ENCODE measurements at regions not wholly inside any gene's neighbourhood (a gene's known extent, or its start where the extent isn't known, plus 50 kb on each side); places are given as distances from the start of the nearest gene placed in this dataset.

GRCh38 chr3:106533788-106534160 lies 665.0 kb upstream of the CBLB start:
- DNase-seq: no peak

- DNase-seq: no peak
Measured at GRCh38 chr3:106534206-106534605, 665.4 kb upstream of the CBLB start.

- DNase-seq: no peak
Measured at GRCh38 chr3:106540743-106541142, 671.9 kb upstream of the CBLB start.

- no peak for DNase-seq
Measured at GRCh38 chr3:106542101-106542769, 673.4 kb upstream of the CBLB start.

GRCh38 chr3:106552351-106553043 lies 683.7 kb upstream of the CBLB start:
- no peak for DNase-seq

GRCh38 chr3:106560451-106560966 lies 691.7 kb upstream of the CBLB start:
- no peak for DNase-seq

GRCh38 chr3:106566277-106566676 lies 697.5 kb upstream of the CBLB start:
- DNase-seq: no peak

GRCh38 chr3:106570426-106570825 lies 701.6 kb upstream of the CBLB start:
- DNase-seq: no peak

- DNase-seq: no peak
Measured at GRCh38 chr3:106573605-106574004, 704.8 kb upstream of the CBLB start.

- DNase-seq: no peak
Measured at GRCh38 chr3:106575029-106575428, 706.2 kb upstream of the CBLB start.

- no peak for DNase-seq
Measured at GRCh38 chr3:106577241-106577640, 708.4 kb upstream of the CBLB start.

- DNase-seq: no peak
Measured at GRCh38 chr3:106578911-106579310, 710.1 kb upstream of the CBLB start.

GRCh38 chr3:106582151-106582550 lies 713.3 kb upstream of the CBLB start:
- DNase-seq: no peak

GRCh38 chr3:106587551-106587950 lies 718.7 kb upstream of the CBLB start:
- DNase-seq: no peak

GRCh38 chr3:106588739-106589138 lies 719.9 kb upstream of the CBLB start:
- DNase-seq: no peak

- no peak for DNase-seq
Measured at GRCh38 chr3:106589311-106589942, 720.6 kb upstream of the CBLB start.

- DNase-seq: no peak
Measured at GRCh38 chr3:106590216-106590615, 721.4 kb upstream of the CBLB start.

- no peak for DNase-seq
Measured at GRCh38 chr3:106593381-106593780, 724.6 kb upstream of the CBLB start.

GRCh38 chr3:106609666-106610301 lies 741.0 kb upstream of the CBLB start:
- DNase-seq: peak; percentile 91

- DNase-seq: no peak
Measured at GRCh38 chr3:106610362-106610959, 741.6 kb upstream of the CBLB start.

- DNase-seq: no peak
Measured at GRCh38 chr3:106611116-106611515, 742.3 kb upstream of the CBLB start.

- DNase-seq: no peak
Measured at GRCh38 chr3:106611841-106612240, 743.0 kb upstream of the CBLB start.

Data from left kidney (tissue), 1 donor.